AG04450 (cell line): ENCODE measurements at regions not wholly inside any gene's neighbourhood (a gene's known extent, or its start where the extent isn't known, plus 50 kb on each side); places are given as distances from the start of the nearest gene placed in this dataset.

Experiments used
- CTCF ChIA-PET: fragments of 300-600, 350-600 bp; formaldehyde crosslinking; extraction: SDS; loops from one replicate; lab custom pipeline; 2022; ENCODE audit warnings: antibody characterized with exemption, inconsistent platforms; lab: Charles Lee
- POLR2A ChIA-PET: fragments of 350-600 bp; formaldehyde crosslinking; extraction: SDS; loops from one replicate; lab custom pipeline; 2021; ENCODE audit warnings: antibody characterized with exemption, inconsistent platforms; lab: Yijun Ruan, JAX
- DNase-seq: peaks from one replicate; pipeline ENCODE4 v3.0.0-alpha.2; 2011; ENCODE audit warnings: low read depth, low spot score
- H3K27ac ChIP-seq: one replicate; pipeline ENCODE4 v1.5.1; 2012; ENCODE audit warnings: low read depth, low read length, control low read depth
- H3K27me3 ChIP-seq: one replicate; pipeline ENCODE4 v1.6.0; 2012; ENCODE audit warnings: low read length; ENCODE audit not compliant: control insufficient read depth, insufficient read depth
- H3K4me3 ChIP-seq: 2 replicates; pipeline ENCODE4 v1.5.1; 2011; ENCODE audit warnings: mild to moderate bottlenecking, low read depth, low read length, control low read depth
- H3K9me3 ChIP-seq: 2 replicates; pipeline ENCODE4 v1.5.1; 2012; ENCODE audit warnings: low read length; ENCODE audit not compliant: control insufficient read depth, insufficient read depth
- TF ChIP-seq, protein P1 (sequence below): IDR thresholded peaks from 2 replicates; pipeline ENCODE4 v1.5.1; 2011; ENCODE audit warnings: low read depth, low read length, control low read depth, inconsistent platforms

DNA sequence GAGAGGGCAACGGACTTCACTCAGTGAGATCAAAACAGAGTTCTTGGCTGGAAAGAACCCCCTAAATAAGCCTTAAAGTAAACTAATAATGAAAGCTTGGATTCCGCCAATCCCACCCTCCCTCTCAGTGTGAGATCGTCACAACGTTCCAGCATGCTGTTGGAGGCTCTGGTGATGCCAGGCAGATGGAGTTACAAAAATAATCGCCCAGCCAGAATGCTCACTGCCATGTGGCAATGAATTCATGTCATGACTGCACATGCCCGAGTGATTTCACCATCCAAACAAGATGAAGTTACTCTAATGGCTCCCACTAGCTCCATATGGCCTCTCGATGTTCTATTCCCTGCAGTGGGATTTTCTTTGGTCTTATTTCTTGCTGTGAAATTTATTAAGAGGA, 248.0 kb downstream of the SPATA18 start:
- TF ChIP-seq, protein P1, sequence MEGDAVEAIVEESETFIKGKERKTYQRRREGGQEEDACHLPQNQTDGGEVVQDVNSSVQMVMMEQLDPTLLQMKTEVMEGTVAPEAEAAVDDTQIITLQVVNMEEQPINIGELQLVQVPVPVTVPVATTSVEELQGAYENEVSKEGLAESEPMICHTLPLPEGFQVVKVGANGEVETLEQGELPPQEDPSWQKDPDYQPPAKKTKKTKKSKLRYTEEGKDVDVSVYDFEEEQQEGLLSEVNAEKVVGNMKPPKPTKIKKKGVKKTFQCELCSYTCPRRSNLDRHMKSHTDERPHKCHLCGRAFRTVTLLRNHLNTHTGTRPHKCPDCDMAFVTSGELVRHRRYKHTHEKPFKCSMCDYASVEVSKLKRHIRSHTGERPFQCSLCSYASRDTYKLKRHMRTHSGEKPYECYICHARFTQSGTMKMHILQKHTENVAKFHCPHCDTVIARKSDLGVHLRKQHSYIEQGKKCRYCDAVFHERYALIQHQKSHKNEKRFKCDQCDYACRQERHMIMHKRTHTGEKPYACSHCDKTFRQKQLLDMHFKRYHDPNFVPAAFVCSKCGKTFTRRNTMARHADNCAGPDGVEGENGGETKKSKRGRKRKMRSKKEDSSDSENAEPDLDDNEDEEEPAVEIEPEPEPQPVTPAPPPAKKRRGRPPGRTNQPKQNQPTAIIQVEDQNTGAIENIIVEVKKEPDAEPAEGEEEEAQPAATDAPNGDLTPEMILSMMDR, result no peak
- Histone ChIP-seq H3K9me3 (no peaks in the 10 kb centered on the region), H3K27ac (no peak overlapping the region), H3K27me3 (no peaks in the 10 kb centered on the region), H3K4me3 (no peak overlapping the region)
- ChIA-PET POLR2A (interaction anchor here (0.6 to 0.7 kb wide), 2 partner anchors 10 to 457 kb away, joined by 3 to 5 read pairs; no protein-coding TSS in a partner anchor), CTCF (no interaction called here)
- DNase-seq, result no peak

DNA sequence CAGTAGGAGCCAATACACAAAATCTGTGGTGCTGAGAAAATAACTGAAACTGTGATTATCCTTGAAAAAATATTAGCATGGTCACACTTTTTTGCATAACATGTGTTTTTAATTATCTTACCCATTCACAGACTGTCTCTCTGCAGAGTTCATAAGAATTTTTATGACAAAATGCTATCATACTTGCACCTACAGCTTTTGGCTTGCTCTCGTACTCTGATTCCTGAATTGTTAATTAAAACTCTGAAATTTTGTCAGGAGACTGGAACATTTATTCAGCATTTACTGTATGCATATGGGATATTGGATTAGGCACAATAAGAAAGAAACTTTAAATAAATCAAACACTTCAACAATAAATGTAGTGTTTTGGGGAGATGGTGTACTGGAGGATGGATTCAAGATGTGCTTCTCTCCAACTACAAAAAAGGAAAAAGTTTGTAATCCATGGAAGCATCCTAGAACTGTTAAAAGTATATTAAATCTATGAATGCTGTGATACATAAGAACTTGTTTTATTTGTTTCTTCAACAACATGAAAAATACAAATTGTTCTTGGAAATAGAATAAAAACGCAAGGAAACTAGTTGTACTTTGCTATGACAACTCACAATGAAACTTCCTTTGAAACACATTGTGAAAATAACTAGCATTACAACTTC, 260.5 kb downstream of the SPATA18 start:
- H3K27me3 ChIP-seq, result no peaks in the 10 kb centered on the region
- no peak overlapping the region for H3K27ac ChIP-seq
- no peaks in the 10 kb centered on the region for H3K9me3 ChIP-seq
- DNase-seq, result no peak
- no peak overlapping the region for H3K4me3 ChIP-seq
- ChIA-PET POLR2A (no interaction called here), CTCF (no interaction called here)
- TF ChIP-seq, protein P1, result no peak

DNA sequence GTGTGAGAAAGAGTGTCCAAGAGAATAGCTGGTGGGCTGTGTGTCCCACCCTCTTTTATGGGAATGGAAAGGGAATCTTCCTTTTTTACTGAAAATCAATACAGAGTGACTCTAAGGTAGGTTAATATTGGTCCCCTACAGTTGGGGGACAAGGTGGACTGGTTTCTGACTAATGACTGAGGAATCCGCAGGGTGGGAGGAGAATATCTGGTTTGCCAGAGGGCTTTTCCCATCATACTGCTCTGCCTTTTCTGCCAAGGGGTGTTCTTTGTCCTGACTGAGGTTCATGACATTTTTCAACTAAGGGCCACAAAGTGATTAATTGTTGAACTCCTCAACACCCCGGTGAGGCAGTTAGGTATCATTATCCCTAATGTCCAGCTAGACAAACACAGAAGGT, 261.6 kb downstream of the SPATA18 start:
- TF ChIP-seq, protein P1, result no peak
- CTCF ChIA-PET, result interaction anchor here (0.7 kb wide), 1 partner anchor 356 kb away, joined by 3 read pairs; no protein-coding TSS in a partner anchor
- POLR2A ChIA-PET, result no interaction called here

DNA sequence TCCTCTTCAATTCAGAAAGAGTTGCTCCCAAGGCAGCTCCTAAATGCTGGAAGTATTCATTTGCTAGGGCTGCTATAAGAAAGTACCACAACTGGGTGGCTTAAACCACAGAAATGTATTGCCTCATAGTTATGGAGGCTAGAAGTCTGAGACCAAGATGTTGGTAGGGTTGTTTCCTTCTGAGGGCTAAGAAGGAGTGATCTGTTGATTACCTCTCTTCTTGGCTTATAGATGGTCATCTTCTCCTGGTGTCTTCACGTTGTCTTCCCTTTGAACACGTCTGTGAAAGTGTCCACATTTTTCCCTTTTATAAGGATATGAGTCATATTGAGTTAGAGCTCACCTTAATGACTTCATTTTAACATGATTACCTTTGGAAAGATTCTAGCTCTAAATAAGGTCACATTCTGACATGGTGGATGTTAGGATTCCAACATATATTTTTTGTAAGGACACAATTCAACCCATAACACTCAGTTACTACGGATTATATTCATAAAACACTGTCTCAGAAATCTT, 266.3 kb downstream of the SPATA18 start:
- H3K27me3 ChIP-seq, result no peaks in the 10 kb centered on the region
- DNase-seq, result no peak
- no peaks in the 10 kb centered on the region for H3K9me3 ChIP-seq
- TF ChIP-seq, protein P1, result no peak
- H3K27ac ChIP-seq, result no peak overlapping the region
- POLR2A ChIA-PET, result no interaction called here
- H3K4me3 ChIP-seq, result no peak overlapping the region
- CTCF ChIA-PET, result no interaction called here

More for the DNA sequence above, 261.6 kb downstream of the SPATA18 start:
- no peaks in the 10 kb centered on the region for H3K9me3 ChIP-seq
- H3K4me3 ChIP-seq, result no peak overlapping the region
- H3K27me3 ChIP-seq, result no peaks in the 10 kb centered on the region
- no peak overlapping the region for H3K27ac ChIP-seq
- no peak for DNase-seq

DNA sequence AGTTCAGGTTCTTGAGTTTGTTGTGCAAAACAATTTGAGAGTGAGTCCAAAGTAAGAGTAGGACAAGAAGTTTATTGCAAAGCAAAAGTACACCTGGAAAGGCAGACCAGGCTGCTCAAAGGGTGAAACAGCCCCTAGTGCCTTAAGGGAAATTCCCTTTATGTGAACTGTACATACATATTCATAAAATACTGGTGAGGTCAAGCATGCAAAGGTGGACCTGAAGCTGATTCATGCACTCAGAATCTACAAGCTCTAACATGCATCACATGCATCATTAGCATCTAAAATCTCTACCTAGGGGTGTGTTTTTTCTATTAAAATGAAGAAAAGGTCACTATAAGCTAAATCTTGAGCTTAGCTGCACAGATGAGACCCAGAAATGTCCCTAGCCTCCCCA, 266.9 kb downstream of the SPATA18 start:
- POLR2A ChIA-PET, result no interaction called here
- Histone ChIP-seq H3K27me3 (no peaks in the 10 kb centered on the region), H3K27ac (no peak overlapping the region), H3K4me3 (no peak overlapping the region), H3K9me3 (no peaks in the 10 kb centered on the region)
- TF ChIP-seq, protein P1, result no peak
- no peak for DNase-seq
- CTCF ChIA-PET, result no interaction called here
